ENCODE measurements at regions not wholly inside any gene's neighbourhood (a gene's known extent, or its start where the extent isn't known, plus 50 kb on each side); places are given as distances from the start of the nearest gene placed in this dataset.

- ATAC-seq (no peak), DNase-seq (no peak)
- intact Hi-C loops (cut with DNase I): no loop called here
- H3K4me1 ChIP-seq: peaks cover 0 to 2% (median 0%) of the 10 kb centered on the region in 12 donors
- 69 to 75% (median 71%) methylated on average over 10 of the region's 10 CpGs for WGBS, 4 donors
- no peak overlapping the region for H3K27ac ChIP-seq
- no peak overlapping the region for H3K4me3 ChIP-seq
- H3K36me3 ChIP-seq: no peaks in the 10 kb centered on the region
- TF ChIP-seq CTCF (IDR thresholded peaks at IDR 0.05): no peak
- no peak for TF ChIP-seq POLR2A (IDR thresholded peaks at IDR 0.05)
- H3K27me3 ChIP-seq: no peaks in the 10 kb centered on the region
- no peaks in the 10 kb centered on the region for H3K9me3 ChIP-seq
Measured at GRCh38 chr13:22121146-22121739, 450.4 kb downstream of the FGF9 start.

GRCh38 chr13:22126433-22127021, 455.7 kb downstream of the FGF9 start:
- Histone ChIP-seq H3K9me3 (peaks cover 0 to 11% (median 0%) of the 10 kb centered on the region in 12 donors), H3K4me1 (peaks cover 0 to 17% (median 1%) of the 10 kb centered on the region in 12 donors), H3K27ac (no peak overlapping the region), H3K27me3 (no peaks in the 10 kb centered on the region), H3K36me3 (no peaks in the 10 kb centered on the region), H3K4me3 (no peak overlapping the region)
- TF ChIP-seq CTCF (IDR thresholded peaks at IDR 0.05) (no peak), POLR2A (IDR thresholded peaks at IDR 0.05) (no peak)
- intact Hi-C loops (cut with DNase I): no loop called here
- no peak for DNase-seq
- no peak for ATAC-seq
- WGBS, 4 donors: 24 to 34% (median 32%) methylated on average over 2 of the region's 2 CpGs

GRCh38 chr13:22127277-22128164, 456.6 kb downstream of the FGF9 start:
- WGBS, 4 donors: 54 to 58% (median 56%) methylated on average over 5 of the region's 5 CpGs
- no peak for ATAC-seq
- H3K4me1 ChIP-seq: peaks cover 0 to 17% (median 1%) of the 10 kb centered on the region in 12 donors
- H3K27ac ChIP-seq: no peak overlapping the region
- TF ChIP-seq CTCF (IDR thresholded peaks at IDR 0.05) (no peak), POLR2A (IDR thresholded peaks at IDR 0.05) (no peak)
- no peak overlapping the region for H3K4me3 ChIP-seq
- peaks cover 0 to 11% (median 0%) of the 10 kb centered on the region in 12 donors for H3K9me3 ChIP-seq
- DNase-seq: no peak
- H3K27me3 ChIP-seq: no peaks in the 10 kb centered on the region
- no peaks in the 10 kb centered on the region for H3K36me3 ChIP-seq
- intact Hi-C loops (cut with DNase I): no loop called here
